CD8-positive, alpha-beta memory T cell (primary cell): ENCODE measurements at regions not wholly inside any gene's neighbourhood (a gene's known extent, or its start where the extent isn't known, plus 50 kb on each side); places are given as distances from the start of the nearest gene placed in this dataset.

Source experiments
- CTCF ChIA-PET: fragments of 350-600 bp; sonication (Branson Sonifier 250); formaldehyde crosslinking; loops from one replicate; lab custom pipeline; 2021; ENCODE audit warnings: antibody characterized with exemption; lab: Charles Lee
- POLR2A ChIA-PET: fragments of 350-600 bp; sonication (Branson Sonifier 250); formaldehyde crosslinking; loops from one replicate; lab custom pipeline; 2021; ENCODE audit warnings: antibody characterized with exemption; lab: Charles Lee
- DNase-seq, 5 donors: peaks; one replicate each; pipeline versions ENCODE4 v3.0.0 to v3.0.0-alpha.2; 2020 to 2022; ENCODE audit warnings: mixed read lengths in 1 of 5
- H3K27ac ChIP-seq: one replicate; pipeline ENCODE4 v1.7.0; 2013; ENCODE audit warnings: low read depth, mild to moderate bottlenecking, low read length, moderate library complexity
- H3K27me3 ChIP-seq: 2 replicates; pipeline ENCODE4 v1.7.0; 2013; ENCODE audit warnings: low read length, mild to moderate bottlenecking; ENCODE audit not compliant: insufficient read depth, poor library complexity, severe bottlenecking
- H3K36me3 ChIP-seq: 2 replicates; pipeline ENCODE4 v1.7.0; 2013; ENCODE audit warnings: mild to moderate bottlenecking, low read length, moderate library complexity; ENCODE audit not compliant: insufficient read depth
- H3K4me1 ChIP-seq: 2 replicates; pipeline ENCODE4 v1.7.0; 2013; ENCODE audit warnings: mild to moderate bottlenecking, low read length, moderate library complexity; ENCODE audit not compliant: insufficient read depth
- H3K4me3 ChIP-seq: 2 replicates; pipeline ENCODE4 v1.7.0; 2013; ENCODE audit warnings: mild to moderate bottlenecking, low read length
- H3K9me3 ChIP-seq: 2 replicates; pipeline ENCODE4 v1.7.0; 2013; ENCODE audit warnings: mild to moderate bottlenecking, low read length
- H3K27ac Mint-ChIP-seq, 8 donors: one replicate each; pipeline ENCODE4 v1.8.0; 2020 to 2021; ENCODE audit warnings: mixed read lengths in 8 of 8, mild to moderate bottlenecking in 6 of 8, inconsistent platforms in 3 of 8, moderate library complexity in 3 of 8
- H3K27me3 Mint-ChIP-seq, 2 donors: one replicate each; pipeline ENCODE4 v1.8.0; 2020 to 2021; ENCODE audit warnings: mixed read lengths in 2 of 2, mild to moderate bottlenecking in 1 of 2, moderate library complexity in 1 of 2
- H3K36me3 Mint-ChIP-seq, 3 donors: one replicate each; pipeline ENCODE4 v1.8.0; 2020 to 2021; ENCODE audit warnings: mixed read lengths in 3 of 3, inconsistent platforms in 1 of 3, mild to moderate bottlenecking in 1 of 3
- H3K4me1 Mint-ChIP-seq, 3 donors: one replicate each; pipeline ENCODE4 v1.8.0; 2020 to 2021; ENCODE audit warnings: mixed read lengths in 3 of 3, inconsistent platforms in 1 of 3, mild to moderate bottlenecking in 1 of 3
- H3K4me3 Mint-ChIP-seq, 7 donors: one replicate each; pipeline ENCODE4 v1.8.0; 2020 to 2021; ENCODE audit warnings: mixed read lengths in 7 of 7, mild to moderate bottlenecking in 6 of 7, moderate library complexity in 4 of 7, inconsistent platforms in 2 of 7
- H3K9me3 Mint-ChIP-seq, 5 donors: one replicate each; pipeline ENCODE4 v1.8.0; 2020 to 2022; ENCODE audit warnings: mixed read lengths in 5 of 5, mild to moderate bottlenecking in 3 of 5, moderate library complexity in 2 of 5, inconsistent platforms in 1 of 5

DNA sequence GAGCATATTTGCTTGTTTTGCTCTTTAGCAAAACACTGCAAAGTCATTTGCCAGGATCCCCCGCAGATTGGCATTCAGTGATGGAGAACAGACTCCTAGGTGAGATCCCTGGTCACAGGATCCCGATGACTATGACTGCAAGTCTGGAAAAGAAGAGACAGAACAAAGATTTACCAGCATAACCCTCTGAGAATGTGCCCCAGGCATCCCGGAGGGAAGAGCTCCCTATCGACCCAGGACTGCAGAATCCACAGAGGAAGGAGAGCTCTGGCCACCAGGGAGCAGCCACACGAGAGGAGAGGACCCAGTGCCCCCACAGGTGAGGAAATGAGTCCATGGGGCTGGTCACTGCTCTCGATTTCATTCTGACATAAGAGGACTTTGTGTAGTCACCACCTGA lies 105.2 kb downstream of the ZNF280B start:
- Histone ChIP-seq H3K27me3 (no peaks in the 10 kb centered on the region), H3K4me3 (no peak overlapping the region), H3K9me3 (no peaks in the 10 kb centered on the region), H3K27ac (no peak overlapping the region), H3K4me1 (no peaks in the 10 kb centered on the region), H3K36me3 (no peaks in the 10 kb centered on the region)
- no peak overlapping the region for H3K4me3 Mint-ChIP-seq
- no peak for DNase-seq
- no peaks in the 10 kb centered on the region for H3K9me3 Mint-ChIP-seq
- ChIA-PET CTCF (no interaction called here), POLR2A (no interaction called here)
- H3K4me1 Mint-ChIP-seq = no peaks in the 10 kb centered on the region
- H3K36me3 Mint-ChIP-seq = no peaks in the 10 kb centered on the region
- H3K27me3 Mint-ChIP-seq = peaks cover 7 to 20% of the 10 kb centered on the region in 2 donors
- H3K27ac Mint-ChIP-seq = no peak overlapping the region

DNA sequence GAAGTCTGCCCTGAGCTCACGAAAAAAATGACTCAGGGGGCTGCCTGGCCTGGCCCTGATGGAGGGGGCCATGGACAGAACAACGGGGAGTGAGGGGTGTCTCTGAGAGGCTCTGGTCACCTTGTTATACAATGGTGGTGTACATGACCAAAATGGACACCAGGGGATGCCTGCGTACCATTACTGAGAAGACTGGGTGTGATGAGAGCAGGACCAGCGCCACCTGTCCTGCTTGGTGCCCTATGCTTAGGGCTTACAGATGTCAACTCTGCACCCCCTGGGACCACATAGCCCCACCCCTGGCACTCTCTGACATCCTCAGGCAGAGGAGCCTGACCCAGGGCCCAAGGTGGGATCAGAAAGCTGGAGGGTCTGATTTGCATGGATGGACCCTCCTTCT lies 104.8 kb downstream of the ZNF280B start:
- Mint-ChIP-seq H3K27me3 (peaks cover 9 to 24% of the 10 kb centered on the region in 2 donors), H3K4me3 (no peak overlapping the region), H3K9me3 (no peaks in the 10 kb centered on the region), H3K4me1 (no peaks in the 10 kb centered on the region), H3K36me3 (no peaks in the 10 kb centered on the region), H3K27ac (no peak overlapping the region)
- no peaks in the 10 kb centered on the region for H3K9me3 ChIP-seq
- H3K4me3 ChIP-seq = no peak overlapping the region
- H3K4me1 ChIP-seq = no peaks in the 10 kb centered on the region
- POLR2A ChIA-PET = no interaction called here
- H3K27me3 ChIP-seq = no peaks in the 10 kb centered on the region
- DNase-seq = no peak
- CTCF ChIA-PET = no interaction called here
- H3K27ac ChIP-seq = no peak overlapping the region
- no peaks in the 10 kb centered on the region for H3K36me3 ChIP-seq

DNA sequence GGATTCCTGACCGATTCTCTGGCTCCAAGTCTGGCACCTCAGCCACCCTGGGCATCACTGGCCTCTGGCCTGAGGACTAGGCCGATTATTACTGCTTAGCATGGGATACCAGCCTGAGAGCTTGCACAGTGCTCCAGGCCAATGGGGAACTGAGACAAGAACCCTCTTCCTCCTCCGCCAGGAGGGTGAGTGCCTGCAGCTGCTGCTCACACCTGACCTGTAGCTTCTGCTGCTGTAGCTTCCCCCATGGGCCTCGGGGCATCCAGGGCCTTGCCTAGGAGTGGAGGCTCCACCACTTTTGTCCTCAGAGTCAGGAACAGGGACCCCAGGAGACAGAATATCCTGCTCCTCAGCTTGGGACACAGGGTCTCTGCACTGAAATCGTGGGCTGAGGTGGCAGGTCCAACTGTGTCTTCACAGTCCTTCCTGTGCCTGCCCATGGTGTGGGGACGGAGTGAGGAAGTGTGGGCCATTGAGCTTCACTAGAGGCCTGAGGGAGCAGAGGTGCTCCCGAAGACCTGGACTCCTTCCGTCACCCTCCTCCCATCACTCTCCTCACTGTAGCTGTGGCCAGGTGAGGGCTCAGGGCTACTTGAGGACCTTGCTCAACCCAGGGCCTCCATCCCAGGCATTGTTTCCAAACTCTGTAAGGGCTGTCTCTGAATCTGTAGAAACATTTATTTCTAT lies 103.8 kb downstream of the ZNF280B start:
- DNase-seq = no peak
- no peaks in the 10 kb centered on the region for H3K27me3 ChIP-seq
- no peaks in the 10 kb centered on the region for H3K4me1 Mint-ChIP-seq
- CTCF ChIA-PET = no interaction called here
- no peak overlapping the region for H3K27ac Mint-ChIP-seq
- H3K4me3 ChIP-seq = no peak overlapping the region
- POLR2A ChIA-PET = no interaction called here
- H3K36me3 Mint-ChIP-seq = no peaks in the 10 kb centered on the region
- no peaks in the 10 kb centered on the region for H3K9me3 ChIP-seq
- H3K27me3 Mint-ChIP-seq = peaks cover 12 to 32% of the 10 kb centered on the region in 2 donors
- H3K27ac ChIP-seq = no peak overlapping the region
- no peaks in the 10 kb centered on the region for H3K9me3 Mint-ChIP-seq
- H3K4me3 Mint-ChIP-seq = no peak overlapping the region
- no peaks in the 10 kb centered on the region for H3K4me1 ChIP-seq
- H3K36me3 ChIP-seq = no peaks in the 10 kb centered on the region

DNA sequence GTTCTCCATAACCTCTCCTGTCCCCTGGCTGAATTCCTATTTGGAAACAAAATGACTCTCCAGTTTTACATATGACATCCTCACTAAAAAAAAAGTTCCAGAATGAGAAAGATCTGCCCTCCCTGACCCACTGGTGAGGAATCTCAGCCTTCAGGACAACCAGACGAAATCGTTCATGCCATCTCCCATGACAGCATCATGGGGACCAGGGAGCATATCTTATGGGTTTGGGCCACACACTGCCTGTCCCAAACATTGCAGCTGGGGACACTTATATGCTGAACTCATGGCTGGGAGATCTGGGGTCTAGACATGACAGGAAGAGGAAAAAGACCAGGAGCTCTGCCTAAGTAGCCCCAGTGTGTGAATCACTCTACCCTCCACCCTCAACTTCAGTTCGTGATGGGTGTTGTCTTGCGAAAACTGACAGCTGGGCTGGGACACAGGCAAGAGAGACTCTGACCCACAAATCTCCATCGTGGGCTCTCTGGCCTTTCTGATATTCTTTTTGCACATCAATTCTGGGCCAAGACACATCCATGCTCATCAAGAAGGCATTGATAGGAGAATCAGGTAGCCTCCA lies 102.0 kb downstream of the ZNF280B start:
- H3K27me3 Mint-ChIP-seq = peaks cover 14 to 44% of the 10 kb centered on the region in 2 donors
- POLR2A ChIA-PET = no interaction called here
- H3K4me3 Mint-ChIP-seq = no peak overlapping the region
- H3K27me3 ChIP-seq = no peaks in the 10 kb centered on the region
- H3K9me3 Mint-ChIP-seq = no peaks in the 10 kb centered on the region
- DNase-seq = no peak
- no peak overlapping the region for H3K27ac Mint-ChIP-seq
- CTCF ChIA-PET = no interaction called here
- H3K27ac ChIP-seq = no peak overlapping the region
- H3K9me3 ChIP-seq = no peaks in the 10 kb centered on the region
- H3K4me3 ChIP-seq = no peak overlapping the region
- H3K4me1 ChIP-seq = no peaks in the 10 kb centered on the region
- H3K4me1 Mint-ChIP-seq = no peaks in the 10 kb centered on the region
- no peaks in the 10 kb centered on the region for H3K36me3 Mint-ChIP-seq
- H3K36me3 ChIP-seq = no peaks in the 10 kb centered on the region

DNA sequence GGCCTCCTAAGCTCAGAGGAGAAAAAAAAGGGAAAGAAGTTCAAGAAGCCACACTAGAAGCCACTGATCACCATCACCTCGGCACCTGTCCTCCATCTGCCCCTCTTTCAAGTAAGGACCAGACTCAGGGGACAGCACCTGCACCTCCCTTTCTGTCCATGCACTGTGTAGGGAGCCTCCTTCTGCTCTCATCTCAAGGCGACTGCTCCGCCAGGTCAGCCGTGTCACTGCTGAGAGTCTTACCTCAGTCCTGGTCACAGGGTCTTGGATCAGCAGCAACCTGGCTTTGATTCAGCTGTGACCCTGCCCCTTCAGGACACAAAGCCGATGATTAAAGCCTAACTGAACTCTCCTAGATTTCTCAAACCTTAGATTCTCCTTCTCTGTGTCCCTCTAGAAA lies 101.5 kb downstream of the ZNF280B start:
- ChIA-PET CTCF (no interaction called here), POLR2A (no interaction called here)
- peaks cover 2% of the 10 kb centered on the region for H3K27me3 ChIP-seq
- no peak overlapping the region for H3K4me3 Mint-ChIP-seq
- H3K27ac ChIP-seq = no peak overlapping the region
- no peak overlapping the region for H3K4me3 ChIP-seq
- H3K4me1 Mint-ChIP-seq = no peaks in the 10 kb centered on the region
- no peaks in the 10 kb centered on the region for H3K36me3 Mint-ChIP-seq
- H3K36me3 ChIP-seq = no peaks in the 10 kb centered on the region
- no peaks in the 10 kb centered on the region for H3K9me3 Mint-ChIP-seq
- no peak for DNase-seq
- H3K9me3 ChIP-seq = no peaks in the 10 kb centered on the region
- peaks cover 14 to 49% of the 10 kb centered on the region in 2 donors for H3K27me3 Mint-ChIP-seq
- H3K27ac Mint-ChIP-seq = no peak overlapping the region
- H3K4me1 ChIP-seq = no peaks in the 10 kb centered on the region

DNA sequence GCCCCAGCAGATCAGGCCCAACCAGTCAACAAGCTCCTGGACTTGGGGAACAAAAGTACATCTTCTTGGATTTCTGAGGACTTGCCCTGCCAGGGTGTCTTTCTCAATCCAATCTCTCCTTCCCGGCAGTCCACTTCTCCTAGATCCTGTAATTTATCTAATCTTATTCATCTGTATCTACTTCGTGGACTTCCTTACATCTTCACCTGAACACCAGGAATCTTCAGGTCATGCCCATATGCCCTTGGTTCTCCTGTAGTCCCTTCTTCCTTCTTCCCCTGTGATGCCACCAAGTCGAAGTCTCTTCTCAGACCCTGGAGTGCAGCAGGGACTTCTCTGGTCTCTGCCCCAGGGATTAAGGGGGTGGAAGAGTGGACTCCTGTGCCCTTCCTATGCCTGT lies 100.3 kb downstream of the ZNF280B start:
- no peaks in the 10 kb centered on the region for H3K36me3 Mint-ChIP-seq
- no peaks in the 10 kb centered on the region for H3K9me3 Mint-ChIP-seq
- Histone ChIP-seq H3K27ac (no peak overlapping the region), H3K27me3 (peaks cover 8% of the 10 kb centered on the region), H3K9me3 (no peaks in the 10 kb centered on the region), H3K4me1 (no peaks in the 10 kb centered on the region), H3K36me3 (no peaks in the 10 kb centered on the region), H3K4me3 (no peak overlapping the region)
- H3K27ac Mint-ChIP-seq = no peak overlapping the region
- ChIA-PET CTCF (interaction anchor here (1.5 kb wide), 1 partner anchor 14 kb away, joined by 4 read pairs; no protein-coding TSS in a partner anchor), POLR2A (no interaction called here)
- peaks cover 16 to 61% of the 10 kb centered on the region in 2 donors for H3K27me3 Mint-ChIP-seq
- no peak for DNase-seq
- no peak overlapping the region for H3K4me3 Mint-ChIP-seq
- H3K4me1 Mint-ChIP-seq = no peaks in the 10 kb centered on the region

DNA sequence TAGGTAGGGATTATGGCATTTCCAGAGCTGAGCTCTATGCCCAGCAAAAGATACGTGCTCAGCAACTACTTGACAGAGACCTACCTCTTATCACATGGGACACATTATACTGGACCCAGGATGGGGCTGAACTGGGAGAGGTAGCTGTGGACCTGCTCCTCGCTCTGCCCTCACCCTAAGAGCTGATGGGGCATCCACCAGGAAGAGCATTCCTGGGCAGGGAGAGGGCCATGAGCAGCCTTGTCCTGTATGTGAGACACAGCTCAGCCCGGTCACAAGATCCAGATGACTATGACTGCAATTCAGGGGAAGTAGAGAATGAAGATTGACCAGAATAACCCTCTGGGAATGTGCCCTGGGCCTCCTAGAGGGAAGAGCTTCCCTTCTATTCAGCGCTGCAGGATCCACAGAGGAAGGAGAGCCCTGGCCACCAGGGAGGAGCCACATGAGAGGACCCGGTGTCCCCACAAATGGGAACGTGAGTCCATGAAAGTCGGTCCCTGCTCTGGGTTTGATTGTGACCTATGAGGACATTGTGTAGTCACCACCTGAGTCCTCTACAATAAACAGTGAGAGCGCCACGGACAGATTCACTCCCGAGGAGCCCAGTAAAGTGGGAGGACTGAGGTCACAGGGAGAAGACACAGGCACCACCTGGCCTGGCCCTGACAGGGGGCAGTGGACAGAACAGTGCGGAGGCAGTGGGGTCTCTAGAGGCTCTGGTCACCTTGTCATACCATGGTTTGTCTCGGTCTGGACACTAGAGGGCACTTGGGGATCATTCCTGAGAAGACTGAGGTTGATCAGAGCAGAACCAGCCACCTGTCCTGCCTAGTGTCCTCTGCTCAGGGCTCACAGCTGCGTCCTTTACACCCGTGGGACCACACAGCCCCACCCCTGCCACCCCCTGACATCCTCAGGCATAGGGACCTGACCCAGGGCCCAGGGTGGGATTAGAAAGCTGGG lies 99.5 kb downstream of the ZNF280B start:
- ChIA-PET POLR2A (no interaction called here), CTCF (interaction anchor here (1.5 kb wide), 1 partner anchor 13 kb away, joined by 4 read pairs; no protein-coding TSS in a partner anchor)
- no peak overlapping the region for H3K27ac ChIP-seq
- H3K36me3 ChIP-seq = no peaks in the 10 kb centered on the region
- peaks cover 8% of the 10 kb centered on the region for H3K27me3 ChIP-seq
- no peaks in the 10 kb centered on the region for H3K4me1 Mint-ChIP-seq
- H3K9me3 Mint-ChIP-seq = no peaks in the 10 kb centered on the region
- H3K4me3 Mint-ChIP-seq = no peak overlapping the region
- DNase-seq = no peak
- no peaks in the 10 kb centered on the region for H3K4me1 ChIP-seq
- no peaks in the 10 kb centered on the region for H3K9me3 ChIP-seq
- no peak overlapping the region for H3K4me3 ChIP-seq
- no peaks in the 10 kb centered on the region for H3K36me3 Mint-ChIP-seq
- no peak overlapping the region for H3K27ac Mint-ChIP-seq
- H3K27me3 Mint-ChIP-seq = peaks cover 16 to 69% of the 10 kb centered on the region in 2 donors

DNA sequence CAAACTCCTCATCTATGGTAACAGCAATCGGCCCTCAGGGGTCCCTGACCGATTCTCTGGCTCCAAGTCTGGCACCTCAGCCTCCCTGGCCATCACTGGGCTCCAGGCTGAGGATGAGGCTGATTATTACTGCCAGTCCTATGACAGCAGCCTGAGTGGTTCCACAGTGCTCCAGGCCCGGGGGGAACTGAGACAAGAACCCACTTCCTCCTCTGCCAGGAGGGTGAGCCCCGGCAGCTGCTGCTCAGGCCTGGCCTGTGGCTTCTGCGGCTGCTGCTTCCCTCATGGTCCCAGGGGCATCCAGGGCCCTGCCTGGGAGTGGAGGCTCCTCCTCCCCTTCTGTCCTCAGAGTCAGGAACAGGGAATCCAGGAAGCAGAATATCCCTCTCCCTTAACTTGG lies 98.4 kb downstream of the ZNF280B start:
- Mint-ChIP-seq H3K36me3 (no peaks in the 10 kb centered on the region), H3K27ac (peak overlapping the region in 1 of 8 donors; percentile 68), H3K4me1 (no peaks in the 10 kb centered on the region), H3K9me3 (no peaks in the 10 kb centered on the region), H3K4me3 (no peak overlapping the region), H3K27me3 (peaks cover 21 to 80% of the 10 kb centered on the region in 2 donors)
- ChIA-PET POLR2A (no interaction called here), CTCF (no interaction called here)
- H3K27me3 ChIP-seq = peaks cover 8% of the 10 kb centered on the region
- H3K9me3 ChIP-seq = no peaks in the 10 kb centered on the region
- H3K36me3 ChIP-seq = no peaks in the 10 kb centered on the region
- H3K27ac ChIP-seq = no peak overlapping the region
- DNase-seq = no peak
- H3K4me3 ChIP-seq = no peak overlapping the region
- H3K4me1 ChIP-seq = no peaks in the 10 kb centered on the region
